Thoracic aorta (tissue), 2 donors: ENCODE measurements at regions not wholly inside any gene's neighbourhood (a gene's known extent, or its start where the extent isn't known, plus 50 kb on each side); places are given as distances from the start of the nearest gene placed in this dataset.

ENCODE experiments used
- ATAC-seq: fragments of 150-250 bp; one replicate; pipeline ENCODE4 v1.8.0; 2017; ENCODE audit warnings: low read depth; ENCODE audit not compliant: insufficient number of reproducible peaks, low FRiP score
- DNase-seq: peaks from one replicate; pipeline ENCODE4 v3.0.0-alpha.2; 2020; ENCODE audit warnings: low spot score
- H3K27ac ChIP-seq, 2 donors: fragments of 200-600 bp; sonication (generic); 1 replicate in 1 of 2; 2 replicates in 1 of 2; pipeline ENCODE4 v1.5.1; 2016; ENCODE audit warnings: mild to moderate bottlenecking in 2 of 2, moderate library complexity in 2 of 2
- H3K27me3 ChIP-seq: fragments of 200-600 bp; sonication (generic); replicated peaks from 2 replicates; pipeline ENCODE4 v1.6.0; 2016; ENCODE audit warnings: mild to moderate bottlenecking; ENCODE audit not compliant: insufficient read depth
- H3K36me3 ChIP-seq: fragments of 200-600 bp; sonication (generic); one replicate; pipeline ENCODE4 v1.5.1; 2016
- H3K4me1 ChIP-seq, 2 donors: fragments of 200-600 bp; sonication (generic); 1 replicate in 1 of 2; 2 replicates in 1 of 2; pipeline versions ENCODE4 v1.5.1 to v1.6.0; 2016; ENCODE audit warnings: low read depth in 2 of 2, mild to moderate bottlenecking in 1 of 2; ENCODE audit not compliant: control insufficient read depth in 1 of 2
- H3K4me3 ChIP-seq: fragments of 200-600 bp; sonication (generic); 2 replicates; pipeline ENCODE4 v1.5.1; 2016; ENCODE audit warnings: mild to moderate bottlenecking
- H3K9me3 ChIP-seq: fragments of 200-600 bp; sonication (generic); 2 replicates; pipeline ENCODE4 v1.5.1; 2016
- TF ChIP-seq, protein P1 (sequence below): fragments of 200-600 bp; sonication (generic); IDR thresholded peaks from one replicate; pipeline ENCODE4 v1.5.1; 2019; ENCODE audit warnings: antibody characterized with exemption

DNA sequence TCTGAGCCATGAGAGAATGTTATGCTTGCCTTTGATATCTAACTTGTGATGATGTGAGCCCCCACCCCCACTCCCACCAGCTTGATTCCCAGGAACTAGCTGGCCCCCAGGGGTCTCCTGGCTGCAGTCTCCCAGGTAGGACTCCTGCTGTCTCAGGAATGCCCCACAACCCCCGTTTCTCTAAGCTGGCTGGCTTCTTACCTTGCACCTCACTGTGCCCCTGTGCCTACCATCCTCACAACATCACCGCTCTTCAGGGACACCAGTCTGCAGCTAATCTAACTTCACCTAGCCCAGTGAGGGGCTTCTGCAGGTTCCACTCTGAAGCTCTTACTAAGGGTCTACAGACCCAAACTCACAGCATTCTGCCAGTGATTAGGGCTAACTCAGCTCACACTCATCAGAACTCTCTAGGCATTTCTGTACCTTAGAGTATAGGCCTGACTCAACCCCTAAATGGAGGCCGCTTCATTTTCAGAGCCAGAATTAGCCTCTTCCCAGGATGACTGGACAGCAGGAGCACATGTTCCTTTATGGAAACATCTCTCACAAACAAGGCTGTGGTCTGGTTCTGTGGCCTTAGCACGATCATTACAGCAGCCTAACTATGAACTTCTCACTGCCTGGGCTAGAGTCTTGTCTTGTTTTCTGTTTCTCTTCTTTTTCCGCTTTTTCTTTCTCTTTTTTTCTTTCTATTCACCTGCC is 72.8 kb upstream of the IFNG-AS1 start:
- Histone ChIP-seq H3K9me3 (no peaks in the 10 kb centered on the region), H3K27ac (no peak overlapping the region), H3K27me3 (no peaks in the 10 kb centered on the region), H3K36me3 (no peaks in the 10 kb centered on the region), H3K4me1 (peaks cover 0 to 6% of the 10 kb centered on the region in 2 donors), H3K4me3 (no peak overlapping the region)
- ATAC-seq (no peak), DNase-seq (no peak)
- TF ChIP-seq, protein P1, sequence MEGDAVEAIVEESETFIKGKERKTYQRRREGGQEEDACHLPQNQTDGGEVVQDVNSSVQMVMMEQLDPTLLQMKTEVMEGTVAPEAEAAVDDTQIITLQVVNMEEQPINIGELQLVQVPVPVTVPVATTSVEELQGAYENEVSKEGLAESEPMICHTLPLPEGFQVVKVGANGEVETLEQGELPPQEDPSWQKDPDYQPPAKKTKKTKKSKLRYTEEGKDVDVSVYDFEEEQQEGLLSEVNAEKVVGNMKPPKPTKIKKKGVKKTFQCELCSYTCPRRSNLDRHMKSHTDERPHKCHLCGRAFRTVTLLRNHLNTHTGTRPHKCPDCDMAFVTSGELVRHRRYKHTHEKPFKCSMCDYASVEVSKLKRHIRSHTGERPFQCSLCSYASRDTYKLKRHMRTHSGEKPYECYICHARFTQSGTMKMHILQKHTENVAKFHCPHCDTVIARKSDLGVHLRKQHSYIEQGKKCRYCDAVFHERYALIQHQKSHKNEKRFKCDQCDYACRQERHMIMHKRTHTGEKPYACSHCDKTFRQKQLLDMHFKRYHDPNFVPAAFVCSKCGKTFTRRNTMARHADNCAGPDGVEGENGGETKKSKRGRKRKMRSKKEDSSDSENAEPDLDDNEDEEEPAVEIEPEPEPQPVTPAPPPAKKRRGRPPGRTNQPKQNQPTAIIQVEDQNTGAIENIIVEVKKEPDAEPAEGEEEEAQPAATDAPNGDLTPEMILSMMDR, result no peak

DNA sequence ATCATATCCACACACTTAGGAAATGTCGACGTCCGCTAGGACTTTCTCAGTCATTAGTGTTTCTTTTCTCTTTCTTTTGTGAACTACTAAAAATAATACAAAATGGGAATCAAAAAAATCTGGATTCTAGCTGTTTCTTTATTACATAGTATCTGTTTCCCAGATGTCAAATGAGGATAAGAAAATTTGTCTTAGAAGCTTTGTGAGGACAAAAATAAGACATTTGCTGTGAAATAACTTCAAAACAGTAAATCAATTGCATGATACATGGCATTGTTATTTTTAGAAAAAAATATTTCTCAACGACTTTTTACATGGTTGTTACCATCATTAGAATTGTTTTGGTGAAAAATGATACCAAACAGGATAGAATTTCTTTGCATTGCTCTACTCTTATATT is 71.4 kb upstream of the IFNG-AS1 start:
- H3K4me3 ChIP-seq, result no peak overlapping the region
- ATAC-seq (no peak), DNase-seq (no peak)
- H3K9me3 ChIP-seq, result no peaks in the 10 kb centered on the region
- H3K27me3 ChIP-seq, result no peaks in the 10 kb centered on the region
- TF ChIP-seq, protein P1, result no peak
- no peaks in the 10 kb centered on the region for H3K36me3 ChIP-seq
- no peak overlapping the region for H3K27ac ChIP-seq
- H3K4me1 ChIP-seq, result no peaks in the 10 kb centered on the region

DNA sequence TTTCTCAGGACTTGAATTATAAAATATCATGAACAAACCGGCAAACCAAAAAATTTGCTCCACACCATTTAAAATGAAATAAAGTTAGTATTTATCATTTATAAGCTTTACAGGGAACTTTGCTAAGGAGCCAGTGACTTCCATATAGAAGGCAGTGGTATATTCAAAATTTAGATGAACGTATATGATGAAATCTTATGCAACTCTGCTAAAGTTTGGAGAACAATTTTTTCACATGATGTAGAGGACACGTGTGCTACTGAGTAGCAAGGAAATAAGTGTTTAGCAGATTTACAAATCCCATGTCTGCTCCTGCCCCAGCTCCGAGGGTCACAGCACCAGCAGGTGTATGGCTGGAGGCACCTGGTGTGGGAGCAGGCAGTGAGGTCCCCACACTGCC is 70.8 kb upstream of the IFNG-AS1 start:
- H3K36me3 ChIP-seq, result no peaks in the 10 kb centered on the region
- no peaks in the 10 kb centered on the region for H3K27me3 ChIP-seq
- TF ChIP-seq, protein P1, result no peak
- ATAC-seq, result no peak
- H3K4me3 ChIP-seq, result no peak overlapping the region
- H3K27ac ChIP-seq, result no peak overlapping the region
- H3K9me3 ChIP-seq, result no peaks in the 10 kb centered on the region
- DNase-seq, result no peak
- H3K4me1 ChIP-seq, result no peaks in the 10 kb centered on the region

DNA sequence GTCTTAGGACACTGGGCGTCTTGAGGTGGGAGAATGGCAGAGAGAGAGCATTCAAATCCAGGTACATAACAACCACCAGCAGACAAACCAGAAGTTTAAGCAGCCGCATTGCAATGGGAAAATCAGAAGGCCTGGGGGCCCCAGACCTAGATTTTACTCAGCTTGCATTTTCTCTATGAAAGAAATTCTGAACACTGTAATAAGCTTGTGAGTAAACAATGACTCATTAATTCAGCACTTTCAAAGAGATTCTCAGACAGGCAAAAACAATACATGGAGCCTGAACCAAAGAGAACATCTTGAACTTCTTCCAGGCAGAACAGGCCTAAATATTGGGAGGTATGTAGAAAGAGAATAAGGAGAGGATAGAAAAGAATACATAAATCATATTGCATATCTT is 69.8 kb upstream of the IFNG-AS1 start:
- no peaks in the 10 kb centered on the region for H3K36me3 ChIP-seq
- H3K9me3 ChIP-seq, result no peaks in the 10 kb centered on the region
- no peaks in the 10 kb centered on the region for H3K4me1 ChIP-seq
- TF ChIP-seq, protein P1, result no peak
- no peak for DNase-seq
- H3K4me3 ChIP-seq, result no peak overlapping the region
- no peak overlapping the region for H3K27ac ChIP-seq
- ATAC-seq, result no peak
- no peaks in the 10 kb centered on the region for H3K27me3 ChIP-seq

DNA sequence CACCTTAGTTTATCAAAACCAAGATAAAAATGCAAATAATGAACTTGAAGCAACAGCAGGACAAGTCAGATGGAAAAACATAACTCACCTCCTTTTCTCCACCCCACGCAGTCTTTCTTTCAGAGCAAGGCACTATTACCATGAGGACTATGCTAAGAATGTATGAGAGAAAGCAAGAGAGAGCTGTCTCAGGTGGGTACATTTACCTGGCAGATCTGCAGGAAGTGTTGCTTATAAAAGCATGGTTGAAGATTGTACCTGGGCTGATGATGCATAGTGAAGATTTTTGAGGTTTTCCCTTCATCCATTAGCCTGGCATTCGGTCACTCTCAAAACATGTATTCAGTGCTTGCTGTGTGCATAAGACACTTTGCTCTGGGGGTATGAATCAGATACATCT is 68.8 kb upstream of the IFNG-AS1 start:
- no peak for DNase-seq
- ATAC-seq, result no peak
- Histone ChIP-seq H3K36me3 (no peaks in the 10 kb centered on the region), H3K27ac (no peak overlapping the region), H3K4me3 (no peak overlapping the region), H3K9me3 (no peaks in the 10 kb centered on the region), H3K27me3 (no peaks in the 10 kb centered on the region), H3K4me1 (no peaks in the 10 kb centered on the region)
- TF ChIP-seq, protein P1, result no peak
